Progenitor cell of endocrine pancreas (in vitro differentiated cells): ENCODE measurements at regions not wholly inside any gene's neighbourhood (a gene's known extent, or its start where the extent isn't known, plus 50 kb on each side); places are given as distances from the start of the nearest gene placed in this dataset.

Source experiments
- DNase-seq: peaks from one replicate; pipeline ENCODE4 v3.0.0; 2021; ENCODE audit warnings: low spot score; ENCODE audit not compliant: unreplicated experiment
- H3K27ac Mint-ChIP-seq: 2 replicates; pipeline ENCODE4 v1.8.0; 2021; ENCODE audit warnings: mild to moderate bottlenecking, moderate library complexity, mixed read lengths
- H3K27me3 Mint-ChIP-seq: 2 replicates; pipeline ENCODE4 v1.8.0; 2021; ENCODE audit warnings: mixed read lengths
- H3K36me3 Mint-ChIP-seq: 2 replicates; pipeline ENCODE4 v1.8.0; 2022; ENCODE audit warnings: mixed read lengths; ENCODE audit not compliant: insufficient read depth
- H3K4me1 Mint-ChIP-seq: 2 replicates; pipeline ENCODE4 v1.8.0; 2021; ENCODE audit warnings: low read depth, mixed read lengths
- H3K4me3 Mint-ChIP-seq: 2 replicates; pipeline ENCODE4 v1.8.0; 2021; ENCODE audit warnings: low read depth, mild to moderate bottlenecking, moderate library complexity, mixed read lengths
- H3K9me3 Mint-ChIP-seq: 2 replicates; pipeline ENCODE4 v1.8.0; 2021; ENCODE audit warnings: low read depth, mixed read lengths
- TF ChIP-seq, protein P1 (sequence below): fragments of 200-600 bp; sonication (generic); IDR thresholded peaks from one replicate; pipeline ENCODE4 v1.5.0; 2021; ENCODE audit warnings: antibody characterized with exemption, mild to moderate bottlenecking; ENCODE audit not compliant: unreplicated experiment

DNA sequence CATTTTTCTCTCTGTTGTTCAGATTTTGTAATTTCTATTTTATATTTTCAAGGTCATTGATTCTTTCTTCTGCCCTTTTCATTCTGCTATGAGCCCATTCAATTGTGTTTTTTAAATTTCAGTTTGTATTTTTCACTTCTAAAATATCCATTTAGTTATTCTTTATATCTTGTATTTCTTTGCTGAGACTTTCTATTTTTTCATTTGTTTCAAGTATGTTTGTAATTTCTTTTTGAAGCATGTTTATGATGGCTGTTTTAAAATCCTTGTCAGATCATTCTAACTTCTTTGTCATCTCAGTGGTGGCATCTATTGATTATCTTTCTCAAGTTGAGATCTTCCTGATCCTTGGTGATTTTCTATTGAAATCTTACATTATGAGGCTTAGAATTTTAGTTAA, 157.2 kb upstream of the USP9X start:
- Mint-ChIP-seq H3K4me3 (no peak overlapping the region), H3K27me3 (no peaks in the 10 kb centered on the region), H3K36me3 (no peaks in the 10 kb centered on the region), H3K4me1 (peaks cover 9% of the 10 kb centered on the region), H3K9me3 (peaks cover 33% of the 10 kb centered on the region), H3K27ac (no peak overlapping the region)
- no peak for DNase-seq
- TF ChIP-seq, protein P1, sequence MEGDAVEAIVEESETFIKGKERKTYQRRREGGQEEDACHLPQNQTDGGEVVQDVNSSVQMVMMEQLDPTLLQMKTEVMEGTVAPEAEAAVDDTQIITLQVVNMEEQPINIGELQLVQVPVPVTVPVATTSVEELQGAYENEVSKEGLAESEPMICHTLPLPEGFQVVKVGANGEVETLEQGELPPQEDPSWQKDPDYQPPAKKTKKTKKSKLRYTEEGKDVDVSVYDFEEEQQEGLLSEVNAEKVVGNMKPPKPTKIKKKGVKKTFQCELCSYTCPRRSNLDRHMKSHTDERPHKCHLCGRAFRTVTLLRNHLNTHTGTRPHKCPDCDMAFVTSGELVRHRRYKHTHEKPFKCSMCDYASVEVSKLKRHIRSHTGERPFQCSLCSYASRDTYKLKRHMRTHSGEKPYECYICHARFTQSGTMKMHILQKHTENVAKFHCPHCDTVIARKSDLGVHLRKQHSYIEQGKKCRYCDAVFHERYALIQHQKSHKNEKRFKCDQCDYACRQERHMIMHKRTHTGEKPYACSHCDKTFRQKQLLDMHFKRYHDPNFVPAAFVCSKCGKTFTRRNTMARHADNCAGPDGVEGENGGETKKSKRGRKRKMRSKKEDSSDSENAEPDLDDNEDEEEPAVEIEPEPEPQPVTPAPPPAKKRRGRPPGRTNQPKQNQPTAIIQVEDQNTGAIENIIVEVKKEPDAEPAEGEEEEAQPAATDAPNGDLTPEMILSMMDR, result no peak

DNA sequence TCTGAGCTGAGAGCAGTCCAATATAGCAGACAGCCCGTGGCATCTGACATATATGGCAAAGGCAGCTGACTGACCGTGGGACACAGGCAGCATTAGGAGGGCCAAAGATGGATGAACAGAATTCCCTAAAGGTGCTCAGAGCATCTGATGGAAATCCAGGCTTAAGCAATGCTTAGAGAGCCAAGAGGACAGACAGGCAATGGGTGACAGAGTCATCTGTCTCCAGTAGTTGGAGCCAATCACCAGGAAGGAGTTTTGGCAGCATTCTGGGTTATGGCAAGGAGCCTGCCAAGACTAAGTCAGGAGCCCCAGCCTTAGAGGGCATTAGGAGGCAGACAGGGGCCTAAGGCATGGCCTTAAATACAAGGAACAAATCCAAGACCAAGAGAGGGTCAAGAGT, 153.3 kb upstream of the USP9X start:
- H3K36me3 Mint-ChIP-seq, result no peaks in the 10 kb centered on the region
- no peaks in the 10 kb centered on the region for H3K27me3 Mint-ChIP-seq
- no peak overlapping the region for H3K27ac Mint-ChIP-seq
- peaks cover 23% of the 10 kb centered on the region for H3K9me3 Mint-ChIP-seq
- no peak for DNase-seq
- no peak overlapping the region for H3K4me3 Mint-ChIP-seq
- H3K4me1 Mint-ChIP-seq, result no peaks in the 10 kb centered on the region
- TF ChIP-seq, protein P1, result no peak

DNA sequence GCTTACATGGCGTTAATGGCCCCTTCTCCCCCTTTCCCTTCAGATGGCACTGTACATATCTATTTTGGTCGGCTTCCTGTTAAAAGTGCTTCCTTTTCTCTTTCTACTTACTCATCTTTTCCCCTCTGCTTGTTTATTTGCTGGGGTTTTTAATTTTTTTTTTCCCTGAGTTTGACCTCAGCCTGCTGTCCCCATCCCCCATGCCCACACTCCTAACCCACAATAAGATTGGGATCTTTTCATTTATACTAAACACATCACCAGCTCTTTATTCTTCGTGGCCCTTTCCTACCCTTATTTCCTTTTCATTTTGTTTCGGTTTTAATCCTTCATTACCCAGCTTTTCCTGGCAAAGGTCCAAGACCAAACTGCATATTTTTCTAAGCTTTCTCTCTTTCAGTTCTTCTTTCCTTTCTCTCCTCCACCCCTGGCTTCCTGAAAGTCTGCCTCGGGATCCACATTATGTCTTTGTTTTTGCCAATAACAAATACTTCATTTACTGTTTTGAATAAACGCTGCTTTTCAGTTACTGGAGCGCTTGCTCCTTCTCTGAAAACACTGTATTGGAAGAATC, 152.0 kb upstream of the USP9X start:
- TF ChIP-seq, protein P1, result no peak
- Mint-ChIP-seq H3K4me3 (no peak overlapping the region), H3K27ac (no peak overlapping the region), H3K4me1 (no peaks in the 10 kb centered on the region), H3K9me3 (peaks cover 16% of the 10 kb centered on the region), H3K27me3 (no peaks in the 10 kb centered on the region), H3K36me3 (no peaks in the 10 kb centered on the region)
- no peak for DNase-seq

DNA sequence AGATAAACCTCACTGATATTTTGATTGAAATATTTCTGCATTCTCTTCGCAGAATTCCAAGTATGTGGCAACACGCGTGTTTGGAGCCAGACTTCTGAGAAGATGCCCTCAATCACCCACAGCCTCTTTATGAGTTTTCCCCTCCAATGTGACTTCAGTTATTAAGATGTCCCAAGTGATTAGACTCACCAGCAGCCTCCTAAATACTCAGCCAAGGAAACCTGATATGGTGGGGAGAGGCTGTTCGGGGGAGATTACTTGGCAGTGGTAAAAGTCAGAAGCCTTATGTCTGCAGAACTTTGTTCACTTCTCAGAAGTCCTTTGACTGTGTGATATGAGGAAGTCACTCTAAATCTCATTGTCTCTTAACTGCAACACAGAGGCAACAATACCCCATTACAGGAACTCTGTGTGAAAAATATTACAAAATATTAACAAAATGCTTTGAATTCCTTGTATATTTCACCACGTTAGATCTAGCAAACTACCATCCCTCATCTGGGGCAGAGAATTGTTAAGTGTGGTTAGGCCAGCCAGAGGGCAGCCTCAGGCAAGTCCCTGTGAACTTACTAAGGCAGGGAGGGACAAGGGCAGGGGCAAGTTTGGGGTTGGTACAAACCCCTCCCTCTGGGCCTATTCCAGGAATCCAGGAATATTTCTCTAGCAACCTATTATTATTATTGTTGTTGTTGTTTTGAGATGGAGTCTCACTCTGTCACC, 151.4 kb upstream of the USP9X start:
- Mint-ChIP-seq H3K36me3 (no peaks in the 10 kb centered on the region), H3K9me3 (peaks cover 12% of the 10 kb centered on the region), H3K27me3 (no peaks in the 10 kb centered on the region), H3K4me3 (no peak overlapping the region), H3K4me1 (no peaks in the 10 kb centered on the region), H3K27ac (no peak overlapping the region)
- DNase-seq, result no peak
- TF ChIP-seq, protein P1, result no peak

DNA sequence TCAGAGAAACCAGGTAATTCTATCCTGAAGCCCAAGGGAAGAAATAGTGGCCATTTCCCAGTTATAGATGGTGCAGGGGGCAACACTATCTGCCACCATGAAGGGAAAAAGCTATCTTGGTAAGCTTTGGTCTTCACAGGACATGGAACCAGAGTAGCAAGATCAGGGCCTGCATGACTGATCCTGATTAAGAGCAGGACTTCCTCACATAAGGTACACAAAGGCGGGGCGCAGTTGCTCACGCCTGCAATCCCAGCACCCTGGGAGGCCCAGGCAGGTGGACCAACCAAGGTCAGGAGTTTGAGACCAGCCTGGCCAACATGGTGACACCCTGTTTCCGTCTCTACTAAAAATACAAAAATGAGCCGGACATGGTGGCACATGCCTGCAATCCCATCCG, 148.4 kb upstream of the USP9X start:
- TF ChIP-seq, protein P1, result no peak
- H3K4me1 Mint-ChIP-seq, result no peaks in the 10 kb centered on the region
- H3K9me3 Mint-ChIP-seq, result peaks cover 3% of the 10 kb centered on the region

More for the DNA sequence above, 148.4 kb upstream of the USP9X start:
- H3K36me3 Mint-ChIP-seq, result no peaks in the 10 kb centered on the region
- H3K27ac Mint-ChIP-seq, result no peak overlapping the region
- H3K27me3 Mint-ChIP-seq, result no peaks in the 10 kb centered on the region
- DNase-seq, result no peak
- no peak overlapping the region for H3K4me3 Mint-ChIP-seq
